ENCODE measurements at regions not wholly inside any gene's neighbourhood (a gene's known extent, or its start where the extent isn't known, plus 50 kb on each side); places are given as distances from the start of the nearest gene placed in this dataset.

GRCh38 chr6:120214088-120214499 is 864.5 kb upstream of the MAN1A1 start (continued):
- TF ChIP-seq, protein P1, sequence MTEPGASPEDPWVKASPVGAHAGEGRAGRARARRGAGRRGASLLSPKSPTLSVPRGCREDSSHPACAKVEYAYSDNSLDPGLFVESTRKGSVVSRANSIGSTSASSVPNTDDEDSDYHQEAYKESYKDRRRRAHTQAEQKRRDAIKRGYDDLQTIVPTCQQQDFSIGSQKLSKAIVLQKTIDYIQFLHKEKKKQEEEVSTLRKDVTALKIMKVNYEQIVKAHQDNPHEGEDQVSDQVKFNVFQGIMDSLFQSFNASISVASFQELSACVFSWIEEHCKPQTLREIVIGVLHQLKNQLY (CRISPR knock-in tag; conservative IDR thresholded peaks at IDR 0.05): no peak
- TF ChIP-seq MYC (IDR thresholded peaks at IDR 0.05; ENCODE audit: low read depth, low read length): no peak
- no peak for TF ChIP-seq MYC (CRISPR knock-in tag; IDR thresholded peaks at IDR 0.05; ENCODE audit: borderline replicate concordance, low read depth)
- TF ChIP-seq ZBED1 (IDR thresholded peaks at IDR 0.05): no peak
- TF ChIP-seq MTF1 (CRISPR knock-in tag; IDR thresholded peaks at IDR 0.05; ENCODE audit: borderline replicate concordance): no peak
- no peak for TF ChIP-seq MYNN (IDR thresholded peaks at IDR 0.05)
- no peak for TF ChIP-seq MYNN (CRISPR knock-in tag; IDR thresholded peaks at IDR 0.05)
- no peak for TF ChIP-seq ELF1 (tag; IDR thresholded peaks at IDR 0.05)
- TF ChIP-seq MTA1 (IDR thresholded peaks at IDR 0.05; ENCODE audit: borderline replicate concordance): no peak
- no peak for TF ChIP-seq TAF1 (IDR thresholded peaks at IDR 0.05; ENCODE audit: control insufficient read depth, extremely low read depth, insufficient read depth, low read length, severe bottlenecking)
- no peak for TF ChIP-seq SMAD1 (IDR thresholded peaks at IDR 0.05; ENCODE audit: low read depth, low read length, partially characterized antibody)
- TF ChIP-seq, protein P2, sequence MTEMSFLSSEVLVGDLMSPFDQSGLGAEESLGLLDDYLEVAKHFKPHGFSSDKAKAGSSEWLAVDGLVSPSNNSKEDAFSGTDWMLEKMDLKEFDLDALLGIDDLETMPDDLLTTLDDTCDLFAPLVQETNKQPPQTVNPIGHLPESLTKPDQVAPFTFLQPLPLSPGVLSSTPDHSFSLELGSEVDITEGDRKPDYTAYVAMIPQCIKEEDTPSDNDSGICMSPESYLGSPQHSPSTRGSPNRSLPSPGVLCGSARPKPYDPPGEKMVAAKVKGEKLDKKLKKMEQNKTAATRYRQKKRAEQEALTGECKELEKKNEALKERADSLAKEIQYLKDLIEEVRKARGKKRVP (CRISPR knock-in tag; IDR thresholded peaks at IDR 0.05): no peak
